ENCODE measurements at regions not wholly inside any gene's neighbourhood (a gene's known extent, or its start where the extent isn't known, plus 50 kb on each side); places are given as distances from the start of the nearest gene placed in this dataset.

- no CpG with 5 or more reads among the region's 3 CpGs for WGBS (ENCODE audit: extremely low coverage, insufficient read length, low lambda C conversion rate)
- no peak overlapping the region for H3K9ac ChIP-seq (ENCODE audit: extremely low read depth, insufficient read length, low read length)
- peak overlapping the region; percentile 37 to 82 (median 71); a peak in 4 of 7 replicates for H3K27ac Mint-ChIP-seq
Observed at GRCh38 chrX:133468051-133468450, 52.8 kb upstream of the GPC4 start.

More at GRCh38 chrX:133468051-133468450, 52.8 kb upstream of the GPC4 start:
- no peak; the same call in 2 of the 3 replicates for TF ChIP-seq CTCF (conservative IDR thresholded peaks at IDR 0.05)
- Histone ChIP-seq H3K79me2 (ENCODE audit: insufficient read depth, low read length) (no peaks in the 10 kb centered on the region), H3K27ac (ENCODE audit: insufficient read length, low read depth, low read length) (no peak overlapping the region), H3K18ac (ENCODE audit: insufficient read length, low read depth, low read length) (no peak overlapping the region), H3K9me3 (ENCODE audit: control insufficient read depth, low read depth, low read length) (no peaks in the 10 kb centered on the region), H3K4ac (ENCODE audit: low read depth, low read length) (no peak overlapping the region), H2BK120ac (ENCODE audit: low read depth, low read length, poor library complexity, severe bottlenecking) (no peak overlapping the region), H3K23me2 (ENCODE audit: insufficient read length, low read depth, low read length, poor library complexity, severe bottlenecking) (no peaks in the 10 kb centered on the region), H4K20me1 (ENCODE audit: control insufficient read depth, insufficient read depth, insufficient read length) (no peaks in the 10 kb centered on the region), H3T11ph (ENCODE audit: low read length) (no peak overlapping the region), H3K79me1 (ENCODE audit: insufficient read depth, low read depth, low read length, poor library complexity, severe bottlenecking) (no peaks in the 10 kb centered on the region), H3K56ac (ENCODE audit: insufficient read length, low read depth, low read length) (no peak overlapping the region), H2AFZ (ENCODE audit: low read length) (no peak overlapping the region), H3K27me3 (ENCODE audit: insufficient read depth, low read length) (no peaks in the 10 kb centered on the region), H2BK5ac (ENCODE audit: insufficient read length, low read length) (no peak overlapping the region), H4K5ac (ENCODE audit: insufficient read length, low read depth, low read length) (no peak overlapping the region), H2BK15ac (ENCODE audit: low read depth, low read length) (no peak overlapping the region), H2BK20ac (ENCODE audit: low read depth, low read length, poor library complexity, severe bottlenecking) (no peak overlapping the region), H2BK12ac (ENCODE audit: insufficient read length, low read depth, low read length) (no peak overlapping the region), H4K8ac (replicated peaks; ENCODE audit: insufficient read length, low read depth, low read length) (no peak overlapping the region), H4K91ac (ENCODE audit: insufficient read length, low read depth, low read length) (no peak overlapping the region), H3K14ac (ENCODE audit: insufficient read depth, low read length) (no peak overlapping the region), H3K4me2 (ENCODE audit: insufficient read depth, insufficient read length, low read length) (no peak overlapping the region), H3K4me1 (ENCODE audit: insufficient read depth, low read length) (no peaks in the 10 kb centered on the region; the same call in 1 of the 2 replicates), H2AK5ac (ENCODE audit: insufficient read length, low read length) (no peak overlapping the region), H3K23ac (ENCODE audit: insufficient read length, low read depth, low read length) (no peak overlapping the region)
- Mint-ChIP-seq H3K27me3 (ENCODE audit: low read depth) (no peaks in the 10 kb centered on the region), H3K4me3 (no peak overlapping the region), H3K36me3 (ENCODE audit: insufficient read depth in 1 of 3, low read depth in 3 of 3) (peaks cover 0 to 4% (median 2%) of the 10 kb centered on the region in 3 experiments; a peak in 3 of 7 replicates), H3K4me1 (peaks cover 8 to 12% of the 10 kb centered on the region in 2 experiments), H3K9me3 (peaks cover 0 to 3% of the 10 kb centered on the region in 2 experiments; a peak in 1 of 5 replicates)
- DNase-seq = no peak

Data from H9 (cell line).